Right renal cortex interstitium (tissue), 3 donors: ENCODE measurements at regions not wholly inside any gene's neighbourhood (a gene's known extent, or its start where the extent isn't known, plus 50 kb on each side); places are given as distances from the start of the nearest gene placed in this dataset.

ENCODE experiments used
- DNase-seq, 3 donors: peaks; one replicate each; pipeline ENCODE4 v3.0.0-alpha.2; 2013; ENCODE audit warnings: low read depth in 3 of 3, low spot score in 2 of 3

GRCh38 chr2:176702131-176702530 lies 432.9 kb downstream of the MTX2 start:
- no peak for DNase-seq

GRCh38 chr2:176704282-176704858 lies 435.1 kb downstream of the MTX2 start:
- DNase-seq, result peak in 2 of 3 donors; percentile 36 to 37

- DNase-seq, result no peak
These were observed 440.1 kb downstream of the MTX2 start for GRCh38 chr2:176709149-176709951.

GRCh38 chr2:176709991-176710390 lies 440.7 kb downstream of the MTX2 start:
- no peak for DNase-seq

- no peak for DNase-seq
These were observed 441.5 kb downstream of the MTX2 start for GRCh38 chr2:176710657-176711186.

- no peak for DNase-seq
These were observed 456.8 kb downstream of the MTX2 start for GRCh38 chr2:176725873-176726645.

GRCh38 chr2:176727696-176728095 lies 458.5 kb downstream of the MTX2 start:
- DNase-seq, result no peak

GRCh38 chr2:176729706-176730569 lies 460.7 kb downstream of the MTX2 start:
- DNase-seq, result peak in 2 of 3 donors; percentile 48 to 49

- no peak for DNase-seq
These were observed 463.5 kb downstream of the MTX2 start for GRCh38 chr2:176732780-176733179.

- DNase-seq, result no peak
These were observed 464.6 kb downstream of the MTX2 start for GRCh38 chr2:176733698-176734430.

- DNase-seq, result no peak
These were observed 465.6 kb downstream of the MTX2 start for GRCh38 chr2:176734868-176735267.

- DNase-seq, result no peak
These were observed 470.3 kb upstream of the HNRNPA3 start for GRCh38 chr2:176742271-176742670.

GRCh38 chr2:176743671-176744070 lies 468.9 kb upstream of the HNRNPA3 start:
- DNase-seq, result no peak

- no peak for DNase-seq
These were observed 468.4 kb upstream of the HNRNPA3 start for GRCh38 chr2:176744146-176744545.

- DNase-seq, result no peak
These were observed 466.9 kb upstream of the HNRNPA3 start for GRCh38 chr2:176745543-176746200.

- no peak for DNase-seq
These were observed 466.2 kb upstream of the HNRNPA3 start for GRCh38 chr2:176746411-176746810.

- DNase-seq, result no peak
These were observed 465.1 kb upstream of the HNRNPA3 start for GRCh38 chr2:176747506-176747905.

- DNase-seq, result no peak
These were observed 464.7 kb upstream of the HNRNPA3 start for GRCh38 chr2:176747928-176748327.

GRCh38 chr2:176748662-176749061 lies 463.9 kb upstream of the HNRNPA3 start:
- no peak for DNase-seq
